HG02981 (cell line): ENCODE measurements at regions not wholly inside any gene's neighbourhood (a gene's known extent, or its start where the extent isn't known, plus 50 kb on each side); places are given as distances from the start of the nearest gene placed in this dataset.
"Not testable (repeated sequence)": the region's sequence is repeated elsewhere in the genome, so short reads cannot be mapped to it uniquely, and the experiment has no call there.

Source experiments
- ATAC-seq: cut with Tn5 transposase; IDR thresholded peaks from one replicate; pipeline ENCODE4 v1.9.1; 2021; ENCODE audit warnings: mild to moderate bottlenecking, moderate library complexity; ENCODE audit not compliant: unreplicated experiment

- peak; percentile 9 for ATAC-seq
Measured at GRCh38 chr7:112938863-112939573, 147.6 kb downstream of the GPR85 start.

- no peak for ATAC-seq
Measured at GRCh38 chr7:112937651-112938415, 147.6 kb upstream of the TMEM168 start.

GRCh38 chr7:112933598-112933997 lies 143.4 kb upstream of the TMEM168 start:
- ATAC-seq, result no peak

GRCh38 chr7:112930787-112931186 lies 140.6 kb upstream of the TMEM168 start:
- ATAC-seq, result no peak

GRCh38 chr7:112929421-112929820 lies 139.2 kb upstream of the TMEM168 start:
- ATAC-seq, result no peak

- no peak for ATAC-seq
Measured at GRCh38 chr7:112926018-112926417, 135.8 kb upstream of the TMEM168 start.

GRCh38 chr7:112922546-112922945 lies 132.4 kb upstream of the TMEM168 start:
- not testable (repeated sequence) for ATAC-seq

- not testable (repeated sequence) for ATAC-seq
Measured at GRCh38 chr7:112916431-112916830, 126.2 kb upstream of the TMEM168 start.

- ATAC-seq, result no peak
Measured at GRCh38 chr7:112908086-112908485, 117.9 kb upstream of the TMEM168 start.

- ATAC-seq, result no peak
Measured at GRCh38 chr7:112907658-112908057, 117.5 kb upstream of the TMEM168 start.

- no peak for ATAC-seq
Measured at GRCh38 chr7:112905950-112906349, 115.8 kb upstream of the TMEM168 start.

GRCh38 chr7:112905413-112905812 lies 115.2 kb upstream of the TMEM168 start:
- ATAC-seq, result no peak

GRCh38 chr7:112898432-112899290 lies 108.5 kb upstream of the TMEM168 start:
- ATAC-seq, result peak; percentile 90

GRCh38 chr7:112897839-112898431 lies 107.7 kb upstream of the TMEM168 start:
- ATAC-seq, result no peak

- ATAC-seq, result no peak
Measured at GRCh38 chr7:112896026-112896601, 105.9 kb upstream of the TMEM168 start.

- no peak for ATAC-seq
Measured at GRCh38 chr7:112892263-112892662, 102.1 kb upstream of the TMEM168 start.

- no peak for ATAC-seq
Measured at GRCh38 chr7:112891698-112892097, 101.5 kb upstream of the TMEM168 start.

- no peak for ATAC-seq
Measured at GRCh38 chr7:112889834-112890438, 99.7 kb upstream of the TMEM168 start.

- no peak for ATAC-seq
Measured at GRCh38 chr7:112889268-112889667, 99.1 kb upstream of the TMEM168 start.

GRCh38 chr7:112888781-112889180 lies 98.6 kb upstream of the TMEM168 start:
- ATAC-seq, result no peak
